Vagina (tissue), 2 donors: ENCODE measurements at regions not wholly inside any gene's neighbourhood (a gene's known extent, or its start where the extent isn't known, plus 50 kb on each side); places are given as distances from the start of the nearest gene placed in this dataset.

Experiments
- CTCF ChIP-seq, 3 experiments: fragments of 450-650 bp in 2 of 3; fragments of 200-600 bp in 1 of 3; sonication (generic) in 1 of 3; IDR thresholded peaks; one replicate each; pipeline ENCODE4 v1.5.1; 2017 to 2019; ENCODE audit warnings: antibody characterized with exemption in 3 of 3, mild to moderate bottlenecking in 2 of 3, moderate library complexity in 2 of 3
- POLR2A ChIP-seq, 2 donors: fragments of 450-650 bp; IDR thresholded peaks; one replicate each; pipeline ENCODE4 v1.6.1; 2017; ENCODE audit warnings: antibody characterized with exemption in 2 of 2, mild to moderate bottlenecking in 2 of 2, moderate library complexity in 2 of 2
- POLR2AphosphoS5 ChIP-seq, 2 donors: sonication (generic); formaldehyde crosslinking; IDR thresholded peaks; one replicate each; pipeline ENCODE4 v1.9.0; 2017; ENCODE audit warnings: antibody characterized with exemption in 2 of 2, mild to moderate bottlenecking in 2 of 2, low read depth in 1 of 2; ENCODE audit not compliant: insufficient read depth in 1 of 2

- TF ChIP-seq CTCF (IDR thresholded peaks at IDR 0.05) (no peak), POLR2AphosphoS5 (IDR thresholded peaks at IDR 0.05; ENCODE audit: insufficient read depth in 1 of 2, low read depth in 1 of 2) (no peak), POLR2A (IDR thresholded peaks at IDR 0.05) (no peak)
Measured at GRCh38 chr2:147441182-147441581, 403.6 kb upstream of the ACVR2A start.
